Nephron (organoid): ENCODE measurements at regions not wholly inside any gene's neighbourhood (a gene's known extent, or its start where the extent isn't known, plus 50 kb on each side); places are given as distances from the start of the nearest gene placed in this dataset.
"Not testable (repeated sequence)": the region's sequence is repeated elsewhere in the genome, so short reads cannot be mapped to it uniquely, and the experiment has no call there.

Experiments used
- H3K27ac Mint-ChIP-seq, 3 experiments: 2 replicates each; pipeline ENCODE4 v1.8.0; 2020; ENCODE audit warnings: mixed read lengths in 3 of 3, mild to moderate bottlenecking in 2 of 3, moderate library complexity in 1 of 3
- H3K27me3 Mint-ChIP-seq: 2 replicates; pipeline ENCODE4 v1.8.0; 2021; ENCODE audit warnings: low read depth, mild to moderate bottlenecking, moderate library complexity, mixed read lengths
- H3K36me3 Mint-ChIP-seq: 2 replicates; pipeline ENCODE4 v1.8.0; 2020; ENCODE audit warnings: low read depth, mixed read lengths
- H3K4me1 Mint-ChIP-seq: 2 replicates; pipeline ENCODE4 v1.8.0; 2020; ENCODE audit warnings: mixed read lengths
- H3K4me3 Mint-ChIP-seq, 3 experiments: 2 replicates each; pipeline ENCODE4 v1.8.0; 2020; ENCODE audit warnings: mild to moderate bottlenecking in 3 of 3, mixed read lengths in 3 of 3, moderate library complexity in 2 of 3
- H3K9me3 Mint-ChIP-seq: 2 replicates; pipeline ENCODE4 v1.8.0; 2020; ENCODE audit warnings: mixed read lengths
- TF ChIP-seq, protein P1 (sequence below), 3 experiments: fragments of 200-600 bp; sonication (generic); IDR thresholded peaks; one replicate each; pipeline ENCODE4 v1.5.0; 2021; ENCODE audit warnings: antibody characterized with exemption in 3 of 3; ENCODE audit not compliant: unreplicated experiment in 3 of 3

DNA sequence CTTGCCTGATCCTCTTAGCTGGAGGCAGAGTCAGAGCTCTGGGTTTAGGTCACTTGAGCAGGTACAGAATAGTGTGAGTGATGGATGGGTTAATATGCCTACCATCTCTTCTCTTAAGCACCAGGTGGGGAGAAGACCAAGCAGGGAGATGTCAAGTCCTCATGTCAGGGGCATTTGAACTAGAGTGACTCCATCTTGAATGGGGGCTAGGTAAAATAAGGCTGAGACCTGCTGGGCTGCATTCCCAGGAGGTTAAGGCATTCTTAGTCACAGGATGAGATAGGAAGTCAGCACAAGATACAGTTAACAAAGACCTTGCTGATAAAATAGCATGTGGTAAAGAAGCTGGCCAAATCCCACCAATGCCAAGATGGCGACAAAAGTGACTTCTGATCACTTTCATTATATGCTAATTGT is 77.4 kb upstream of the BTG3 start:
- H3K4me1 Mint-ChIP-seq = peaks cover 29% of the 10 kb centered on the region
- H3K27me3 Mint-ChIP-seq = no peaks in the 10 kb centered on the region
- H3K4me3 Mint-ChIP-seq = no peak overlapping the region
- H3K9me3 Mint-ChIP-seq = peaks cover 31% of the 10 kb centered on the region
- no peaks in the 10 kb centered on the region for H3K36me3 Mint-ChIP-seq
- H3K27ac Mint-ChIP-seq = peak overlapping the region in 2 of 3 experiments; percentile 88 to 93
- TF ChIP-seq, protein P1, sequence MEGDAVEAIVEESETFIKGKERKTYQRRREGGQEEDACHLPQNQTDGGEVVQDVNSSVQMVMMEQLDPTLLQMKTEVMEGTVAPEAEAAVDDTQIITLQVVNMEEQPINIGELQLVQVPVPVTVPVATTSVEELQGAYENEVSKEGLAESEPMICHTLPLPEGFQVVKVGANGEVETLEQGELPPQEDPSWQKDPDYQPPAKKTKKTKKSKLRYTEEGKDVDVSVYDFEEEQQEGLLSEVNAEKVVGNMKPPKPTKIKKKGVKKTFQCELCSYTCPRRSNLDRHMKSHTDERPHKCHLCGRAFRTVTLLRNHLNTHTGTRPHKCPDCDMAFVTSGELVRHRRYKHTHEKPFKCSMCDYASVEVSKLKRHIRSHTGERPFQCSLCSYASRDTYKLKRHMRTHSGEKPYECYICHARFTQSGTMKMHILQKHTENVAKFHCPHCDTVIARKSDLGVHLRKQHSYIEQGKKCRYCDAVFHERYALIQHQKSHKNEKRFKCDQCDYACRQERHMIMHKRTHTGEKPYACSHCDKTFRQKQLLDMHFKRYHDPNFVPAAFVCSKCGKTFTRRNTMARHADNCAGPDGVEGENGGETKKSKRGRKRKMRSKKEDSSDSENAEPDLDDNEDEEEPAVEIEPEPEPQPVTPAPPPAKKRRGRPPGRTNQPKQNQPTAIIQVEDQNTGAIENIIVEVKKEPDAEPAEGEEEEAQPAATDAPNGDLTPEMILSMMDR (IDR thresholded peaks at IDR 0.05; ENCODE audit: unreplicated experiment in 3 of 3) = no peak

DNA sequence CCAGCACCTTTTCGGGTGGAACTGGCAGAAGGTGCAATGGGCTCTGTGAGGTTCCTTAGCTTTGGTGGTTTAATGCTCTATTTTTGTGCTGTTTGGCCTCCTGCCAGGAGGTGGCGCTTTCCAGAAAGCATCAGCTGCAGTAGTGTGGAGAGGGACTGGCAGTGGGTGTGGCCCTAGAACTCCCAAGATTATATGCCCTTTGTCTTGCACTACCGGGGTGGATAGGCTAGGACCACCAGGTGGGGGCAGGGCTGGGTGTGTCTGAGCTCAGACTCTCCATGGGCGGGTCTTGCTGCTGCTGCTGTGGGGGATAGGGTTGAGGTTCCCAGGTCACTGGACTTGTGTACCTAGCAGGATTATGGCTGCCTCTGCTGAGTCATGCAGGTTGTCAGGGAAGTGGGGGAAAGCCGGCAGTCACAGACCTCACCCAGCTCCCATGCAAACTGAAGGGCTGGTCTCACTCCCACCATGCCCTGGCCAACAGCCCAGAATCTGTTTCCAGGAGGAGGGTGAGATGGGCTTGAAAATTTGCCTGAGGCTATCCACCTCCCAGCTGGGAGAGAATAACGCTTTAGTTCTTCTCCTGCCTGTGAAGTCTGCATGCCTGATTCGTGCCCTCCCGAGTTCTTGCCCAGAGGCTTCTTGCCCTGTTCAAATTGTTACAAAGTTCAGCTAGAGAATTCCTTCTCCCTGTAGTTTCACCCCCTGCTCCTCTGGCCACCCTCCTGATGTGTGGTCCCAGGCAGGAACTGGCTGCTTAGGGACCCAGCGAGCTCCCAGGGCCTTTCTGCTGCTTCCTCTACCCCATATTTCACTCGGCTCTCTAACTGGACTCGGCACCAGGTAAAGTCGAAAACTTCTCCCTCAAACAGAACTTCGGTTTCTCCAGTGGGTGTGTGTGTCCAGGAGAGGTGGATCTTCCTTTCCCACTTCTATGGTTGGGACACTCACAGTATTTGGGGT is 76.5 kb upstream of the BTG3 start:
- TF ChIP-seq, protein P1 (IDR thresholded peaks at IDR 0.05; ENCODE audit: unreplicated experiment in 3 of 3) = no peak
- Mint-ChIP-seq H3K27ac (peak overlapping the region; percentile 80 to 93 (median 88)), H3K27me3 (no peaks in the 10 kb centered on the region), H3K4me3 (peak overlapping the region in 2 of 3 experiments; percentile 0 to 9), H3K9me3 (peaks cover 32% of the 10 kb centered on the region), H3K36me3 (no peaks in the 10 kb centered on the region), H3K4me1 (peaks cover 29% of the 10 kb centered on the region)

DNA sequence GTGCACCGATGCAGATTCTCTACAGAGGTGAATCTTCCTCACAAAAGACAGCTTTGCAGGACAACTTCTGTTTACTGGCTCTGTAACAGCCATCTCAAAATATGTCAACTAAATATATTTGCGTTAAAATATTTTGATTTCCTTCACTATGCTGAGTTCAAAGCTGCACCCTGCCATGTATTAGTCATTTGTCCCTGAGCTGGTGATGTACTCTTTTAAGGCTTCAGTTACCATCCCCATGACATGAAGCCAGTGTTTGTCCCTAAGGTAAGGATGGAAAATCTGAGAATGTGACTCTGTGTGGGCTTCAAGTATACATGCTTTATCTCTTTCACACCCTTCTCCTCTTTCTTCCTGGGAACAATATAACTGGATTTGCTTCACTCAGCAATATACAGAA is 70.2 kb upstream of the BTG3 start:
- TF ChIP-seq, protein P1 (IDR thresholded peaks at IDR 0.05; ENCODE audit: unreplicated experiment in 3 of 3) = no peak
- H3K27ac Mint-ChIP-seq = no peak overlapping the region
- H3K27me3 Mint-ChIP-seq = no peaks in the 10 kb centered on the region
- H3K4me1 Mint-ChIP-seq = no peaks in the 10 kb centered on the region
- H3K9me3 Mint-ChIP-seq = peaks cover 24% of the 10 kb centered on the region
- H3K36me3 Mint-ChIP-seq = no peaks in the 10 kb centered on the region
- H3K4me3 Mint-ChIP-seq = no peak overlapping the region

DNA sequence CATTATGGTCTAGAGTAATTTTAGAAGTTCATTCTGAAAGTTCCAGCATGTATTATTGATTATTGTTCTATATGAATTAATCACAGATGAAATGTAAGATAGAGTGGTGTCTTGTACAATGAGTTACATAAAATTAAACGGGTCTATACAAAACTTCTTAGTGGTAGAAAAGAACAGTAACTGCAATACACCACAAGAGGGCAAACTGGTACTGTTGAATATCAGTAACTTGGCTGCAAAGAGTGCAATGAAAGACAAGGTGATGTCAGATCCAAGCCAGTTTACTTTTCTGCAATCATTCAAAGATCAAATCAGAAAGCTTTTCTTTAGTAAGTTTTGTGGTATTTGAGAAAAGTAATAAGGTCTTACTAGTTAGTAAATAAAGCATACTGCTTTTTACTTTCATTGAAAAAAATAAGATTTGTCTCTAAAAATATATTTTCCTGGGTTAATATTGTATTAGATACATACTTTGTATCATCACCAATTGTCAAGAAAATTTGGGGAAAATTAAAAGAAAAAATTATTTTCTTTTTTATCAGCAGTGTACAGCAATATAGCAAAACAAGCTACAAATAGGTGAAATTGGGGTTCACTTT is 66.4 kb upstream of the BTG3 start:
- Mint-ChIP-seq H3K9me3 (no peaks in the 10 kb centered on the region), H3K4me1 (peaks cover 18% of the 10 kb centered on the region), H3K27me3 (no peaks in the 10 kb centered on the region), H3K4me3 (no peak overlapping the region), H3K27ac (no peak overlapping the region), H3K36me3 (no peaks in the 10 kb centered on the region)
- TF ChIP-seq, protein P1 (IDR thresholded peaks at IDR 0.05; ENCODE audit: unreplicated experiment in 3 of 3) = peak; percentile 76 to 79 (median 78)

DNA sequence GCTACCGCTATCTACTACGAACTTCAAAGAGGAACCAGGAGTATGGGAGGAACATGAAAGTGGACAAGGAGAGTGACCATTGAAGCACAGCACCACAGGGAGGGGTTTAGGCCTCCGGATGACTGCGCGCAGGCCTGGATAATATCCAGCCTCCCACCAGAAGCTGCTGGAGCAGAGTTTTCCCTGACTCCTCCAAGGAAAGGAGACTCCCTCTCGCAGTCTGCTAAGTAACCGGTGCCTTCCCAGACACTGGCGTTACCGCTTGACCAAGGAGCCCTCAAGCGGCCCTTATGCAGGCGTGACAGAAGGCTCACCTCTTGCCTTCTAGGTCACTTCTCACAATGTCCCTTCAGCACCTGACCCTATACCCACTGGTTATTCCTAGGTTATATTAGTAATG is 64.2 kb upstream of the BTG3 start:
- peak overlapping the region in 2 of 3 experiments; percentile 13 to 28 for H3K27ac Mint-ChIP-seq
- peaks cover 31% of the 10 kb centered on the region for H3K4me1 Mint-ChIP-seq
- H3K4me3 Mint-ChIP-seq, H3K9me3 Mint-ChIP-seq, H3K36me3 Mint-ChIP-seq, H3K27me3 Mint-ChIP-seq: not testable (repeated sequence)

DNA sequence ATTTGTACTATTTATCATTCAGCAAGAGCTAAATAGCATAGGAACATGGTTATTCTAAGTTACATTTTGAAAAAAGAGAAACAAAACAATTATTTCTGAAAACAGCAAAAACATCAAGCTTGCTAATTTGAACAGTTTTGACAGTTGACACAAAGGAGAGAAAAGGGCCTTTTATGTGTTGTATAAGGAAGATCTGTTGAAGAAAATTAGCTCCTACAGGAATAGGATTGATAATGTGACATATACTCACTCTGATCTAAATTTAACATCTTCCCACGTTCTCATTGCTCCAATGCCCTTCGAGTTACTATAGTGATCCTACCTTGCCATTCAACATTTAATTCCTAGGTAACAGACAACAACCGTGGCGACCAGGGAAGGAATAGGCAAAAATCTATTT is 61.4 kb upstream of the BTG3 start:
- Mint-ChIP-seq H3K27ac (peak overlapping the region in 2 of 3 experiments; percentile 8 to 71), H3K9me3 (no peaks in the 10 kb centered on the region), H3K4me3 (no peak overlapping the region), H3K4me1 (peaks cover 31% of the 10 kb centered on the region), H3K27me3 (peaks cover 8% of the 10 kb centered on the region), H3K36me3 (no peaks in the 10 kb centered on the region)
- TF ChIP-seq, protein P1 (IDR thresholded peaks at IDR 0.05; ENCODE audit: unreplicated experiment in 3 of 3) = no peak
